H1 (cell line): ENCODE measurements at regions not wholly inside any gene's neighbourhood (a gene's known extent, or its start where the extent isn't known, plus 50 kb on each side); places are given as distances from the start of the nearest gene placed in this dataset.

Experiments
- BACH1 ChIP-seq: IDR thresholded peaks from 2 replicates; pipeline ENCODE4 v1.6.1; 2012; ENCODE audit warnings: low read length, improper control_type of control experiment
- CBX5 ChIP-seq: fragments of 300-800, 300-1000 bp; sonication (generic); IDR thresholded peaks from 2 replicates; pipeline ENCODE4 v1.7.1; 2016; ENCODE audit warnings: antibody characterized with exemption, low read length, low read depth
- PHF8 ChIP-seq: fragments of 200-600 bp; sonication (generic); conservative IDR thresholded peaks from 2 replicates; pipeline ENCODE4 v1.7.1; 2012; ENCODE audit warnings: low read depth, mild to moderate bottlenecking, inconsistent platforms, low read length, moderate library complexity
- RAD21 ChIP-seq, 2 experiments: IDR thresholded peaks in 1 of 2; conservative IDR thresholded peaks in 1 of 2; 2 replicates each; pipeline ENCODE4 v1.6.1; 2011; ENCODE audit warnings: low read depth in 2 of 2, low read length in 2 of 2, improper control_type of control experiment in 1 of 2, inconsistent platforms in 1 of 2, mild to moderate bottlenecking in 1 of 2, moderate library complexity in 1 of 2
- SRF ChIP-seq: IDR thresholded peaks from 2 replicates; pipeline ENCODE4 v1.6.1; 2011; ENCODE audit warnings: mild to moderate bottlenecking, low read depth, low read length, moderate library complexity
- ZNF274 ChIP-seq: IDR thresholded peaks from 2 replicates; pipeline ENCODE4 v1.7.0; 2012; ENCODE audit warnings: low read length, borderline replicate concordance; ENCODE audit errors: extremely low read depth
- TF ChIP-seq, protein P1 (sequence below): IDR thresholded peaks from 2 replicates; pipeline ENCODE4 v1.6.1; 2012; ENCODE audit warnings: inconsistent platforms

DNA sequence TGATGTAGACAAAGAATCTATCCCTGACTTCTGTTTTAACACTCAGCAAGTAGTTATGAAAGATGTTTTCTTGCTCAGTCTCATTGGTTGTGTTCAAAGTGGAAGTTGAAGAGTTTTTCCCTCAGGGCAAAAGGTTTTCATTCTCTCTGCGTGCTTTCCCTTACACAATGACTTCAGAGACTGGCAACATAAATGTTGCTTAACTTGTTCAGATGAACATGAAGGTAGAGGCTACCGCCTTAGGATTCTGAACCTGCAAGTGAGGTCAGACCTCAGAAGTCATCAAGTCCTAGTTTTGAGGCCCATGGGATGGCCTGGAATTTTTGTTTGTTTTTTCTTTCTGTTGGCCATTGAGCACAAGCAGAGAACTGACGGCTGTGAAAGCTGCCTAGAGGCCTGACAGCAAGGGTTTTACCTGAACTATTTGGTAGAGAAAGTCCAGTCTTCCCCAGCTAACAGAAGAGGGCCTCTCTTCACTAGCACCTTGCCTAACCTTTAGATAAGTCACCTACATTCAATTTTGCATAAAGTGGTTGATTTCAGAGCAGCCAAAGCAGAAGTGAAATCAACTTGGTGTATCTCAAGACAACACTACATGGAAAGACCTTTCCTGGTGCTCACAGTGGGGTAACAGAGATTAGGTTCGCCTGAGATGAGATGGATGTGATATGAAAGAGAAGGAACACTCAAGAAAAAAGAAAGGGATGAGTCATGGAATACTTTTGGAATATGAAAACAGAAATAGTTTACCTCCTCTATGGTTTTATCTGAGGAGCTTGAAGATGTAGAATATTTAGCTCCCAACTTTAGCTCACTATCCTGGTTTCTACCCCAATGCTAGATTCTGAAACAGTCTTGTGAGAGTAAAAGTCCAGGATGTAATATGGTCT is 53.6 kb upstream of the AP4E1 start (continued):
- no peak for TF ChIP-seq SRF
- TF ChIP-seq CBX5 = no peak
- TF ChIP-seq, protein P1, sequence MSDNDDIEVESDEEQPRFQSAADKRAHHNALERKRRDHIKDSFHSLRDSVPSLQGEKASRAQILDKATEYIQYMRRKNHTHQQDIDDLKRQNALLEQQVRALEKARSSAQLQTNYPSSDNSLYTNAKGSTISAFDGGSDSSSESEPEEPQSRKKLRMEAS = no peak
- TF ChIP-seq BACH1 = no peak
- TF ChIP-seq ZNF274 = no peak
- TF ChIP-seq RAD21 (IDR thresholded peaks at IDR 0.05 in 1 of 2, conservative IDR thresholded peaks at IDR 0.05 in 1 of 2; ENCODE audit: low read depth in 2 of 2, low read length in 2 of 2) = no peak
- TF ChIP-seq PHF8 = no peak
